ENCODE measurements at regions not wholly inside any gene's neighbourhood (a gene's known extent, or its start where the extent isn't known, plus 50 kb on each side); places are given as distances from the start of the nearest gene placed in this dataset.

DNA sequence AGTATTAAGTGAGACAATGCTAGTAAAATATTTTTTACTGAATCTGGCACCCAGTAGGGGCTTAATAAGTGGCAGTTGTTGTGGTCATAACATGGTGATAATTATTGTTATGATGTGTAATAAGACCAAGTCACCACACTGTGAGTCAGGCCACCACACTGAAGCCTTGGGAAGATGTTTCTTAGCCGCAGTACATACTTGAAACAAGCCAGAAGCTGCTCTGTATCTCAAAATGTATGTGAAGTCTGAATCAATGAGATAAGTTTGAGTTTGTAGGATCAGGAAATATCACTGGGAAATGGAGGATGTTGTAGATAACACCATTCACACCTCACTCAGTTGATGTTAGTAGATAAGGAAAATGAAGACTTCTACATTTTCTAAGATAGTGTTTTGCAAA is 51.3 kb upstream of the PTPN3 start:
- Histone ChIP-seq H3K9me3 (ENCODE audit: control insufficient read depth, insufficient read depth, low read length) (0 out of 2 replicates have a peak, but pooled peaks cover 4% of the 10 kb centered on the region), H3K9ac (ENCODE audit: low read depth, low read length) (no peak overlapping the region), H3K79me1 (ENCODE audit: low read depth in 1 of 2, low read length in 2 of 2) (no peaks in the 10 kb centered on the region), H2BK15ac (ENCODE audit: low read depth, low read length) (no peak overlapping the region), H2AK5ac (ENCODE audit: low read depth, low read length) (no peak overlapping the region), H3K56ac (ENCODE audit: extremely low read depth, insufficient read depth, low read length) (no peak overlapping the region), H3K4me1 (ENCODE audit: control insufficient read depth, insufficient read depth, low read length) (no peaks in the 10 kb centered on the region), H4K20me1 (ENCODE audit: insufficient read depth, low read length) (no peaks in the 10 kb centered on the region), H3K14ac (replicated peaks; ENCODE audit: low read depth, low read length) (no peak overlapping the region), H3K27ac (ENCODE audit: insufficient read depth, low read length) (no peak overlapping the region), H4K5ac (ENCODE audit: low read depth, low read length) (no peak overlapping the region), H2AK9ac (replicated peaks; ENCODE audit: low read depth, low read length, poor library complexity) (no peak overlapping the region), H2BK5ac (ENCODE audit: low read depth, low read length, poor library complexity, severe bottlenecking) (no peak overlapping the region), H3K27me3 (ENCODE audit: control insufficient read depth, insufficient read depth, low read length) (peaks cover 8% of the 10 kb centered on the region), H3K23ac (ENCODE audit: low read depth, low read length) (no peak overlapping the region), H2BK20ac (ENCODE audit: low read depth, low read length) (no peak overlapping the region), H3K4me3 (ENCODE audit: insufficient read depth, low read depth, low read length) (no peak overlapping the region), H3K36me3 (ENCODE audit: control insufficient read depth, insufficient read depth, low read length) (no peaks in the 10 kb centered on the region), H4K91ac (ENCODE audit: insufficient read depth, low read depth, low read length) (no peak overlapping the region), H4K8ac (ENCODE audit: low read depth in 2 of 2, low read length in 2 of 2) (no peak overlapping the region), H3K18ac (ENCODE audit: low read depth, low read length) (no peak overlapping the region), H3K4ac (ENCODE audit: low read depth, low read length) (no peak overlapping the region), H3K9me1 (ENCODE audit: insufficient read depth, low read length) (no peaks in the 10 kb centered on the region), H3K4me2 (ENCODE audit: low read depth, low read length) (no peak overlapping the region), H2BK120ac (ENCODE audit: low read depth, low read length) (no peak overlapping the region), H2AFZ (replicated peaks; ENCODE audit: low read length, poor library complexity) (no peak overlapping the region)
- no peak for DNase-seq
- POLR2A ChIA-PET (ENCODE audit: unreplicated experiment) = no interaction called here
- no peak for TF ChIP-seq POLR2A (IDR thresholded peaks at IDR 0.05; ENCODE audit: low read depth, low read length)
- no peak for TF ChIP-seq RFX5 (IDR thresholded peaks at IDR 0.05; ENCODE audit: low read depth, low read length)
- no peak for TF ChIP-seq SMC3 (IDR thresholded peaks at IDR 0.05; ENCODE audit: low read depth, low read length)
- TF ChIP-seq RAD21 (IDR thresholded peaks at IDR 0.05; ENCODE audit: low read length) = no peak
- no peak for TF ChIP-seq NFE2L2 (IDR thresholded peaks at IDR 0.05; ENCODE audit: low read depth, low read length)
- TF ChIP-seq FOS (IDR thresholded peaks at IDR 0.05; ENCODE audit: low read depth, low read length) = no peak
- no peak for TF ChIP-seq RCOR1 (IDR thresholded peaks at IDR 0.05; ENCODE audit: insufficient replicate concordance, low read length)
- no peak for TF ChIP-seq CHD1 (IDR thresholded peaks at IDR 0.05; ENCODE audit: low read depth, low read length)
- TF ChIP-seq, protein P1, sequence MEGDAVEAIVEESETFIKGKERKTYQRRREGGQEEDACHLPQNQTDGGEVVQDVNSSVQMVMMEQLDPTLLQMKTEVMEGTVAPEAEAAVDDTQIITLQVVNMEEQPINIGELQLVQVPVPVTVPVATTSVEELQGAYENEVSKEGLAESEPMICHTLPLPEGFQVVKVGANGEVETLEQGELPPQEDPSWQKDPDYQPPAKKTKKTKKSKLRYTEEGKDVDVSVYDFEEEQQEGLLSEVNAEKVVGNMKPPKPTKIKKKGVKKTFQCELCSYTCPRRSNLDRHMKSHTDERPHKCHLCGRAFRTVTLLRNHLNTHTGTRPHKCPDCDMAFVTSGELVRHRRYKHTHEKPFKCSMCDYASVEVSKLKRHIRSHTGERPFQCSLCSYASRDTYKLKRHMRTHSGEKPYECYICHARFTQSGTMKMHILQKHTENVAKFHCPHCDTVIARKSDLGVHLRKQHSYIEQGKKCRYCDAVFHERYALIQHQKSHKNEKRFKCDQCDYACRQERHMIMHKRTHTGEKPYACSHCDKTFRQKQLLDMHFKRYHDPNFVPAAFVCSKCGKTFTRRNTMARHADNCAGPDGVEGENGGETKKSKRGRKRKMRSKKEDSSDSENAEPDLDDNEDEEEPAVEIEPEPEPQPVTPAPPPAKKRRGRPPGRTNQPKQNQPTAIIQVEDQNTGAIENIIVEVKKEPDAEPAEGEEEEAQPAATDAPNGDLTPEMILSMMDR (conservative IDR thresholded peaks at IDR 0.05; ENCODE audit: low read depth, low read length) = no peak
- in situ Hi-C loops (cut with MboI; ENCODE audit: low sequenced_read_pairs) = no loop called here
- CTCF ChIA-PET = no interaction called here
- no CpG with 5 or more reads among the region's 1 CpG for WGBS, 2 experiments (ENCODE audit: extremely low coverage in 2 of 2, insufficient read length in 1 of 2)
- intact Hi-C loops (cut with micrococcal nuclease) = no loop called here
- ATAC-seq (ENCODE audit: low read depth) = no peak
- dilution Hi-C loops (cut with HindIII; ENCODE audit: low sequenced_read_pairs, unreplicated experiment) = no loop called here
- no TSS peak for BruUV-seq (replicated peaks)

Measured in IMR-90 (cell line).